Calu3 (cell line): ENCODE measurements at regions not wholly inside any gene's neighbourhood (a gene's known extent, or its start where the extent isn't known, plus 50 kb on each side); places are given as distances from the start of the nearest gene placed in this dataset.

Experiments used
- BruUV-seq: library from RNA; stranded (reverse); fragments of 400-500 nt; replicated peaks from 2 replicates; lab custom pipeline; 2021; lab: Mats Ljungman, UMichigan
- CTCF ChIA-PET: fragments of 300-600 bp; sonication (Branson Sonifier 250); formaldehyde crosslinking; loops from one replicate; lab custom pipeline; 2022; ENCODE audit warnings: antibody characterized with exemption; lab: Charles Lee
- DNase-seq: peaks from one replicate; pipeline ENCODE4 v3.0.0; 2022
- H3K27ac Mint-ChIP-seq: one replicate; pipeline ENCODE4 v1.8.0; 2022; ENCODE audit warnings: mixed read lengths; ENCODE audit not compliant: unreplicated experiment
- H3K27me3 Mint-ChIP-seq: one replicate; pipeline ENCODE4 v1.8.0; 2022; ENCODE audit warnings: mixed read lengths; ENCODE audit not compliant: unreplicated experiment
- H3K36me3 Mint-ChIP-seq: one replicate; pipeline ENCODE4 v1.8.0; 2022; ENCODE audit warnings: mild to moderate bottlenecking, moderate library complexity, mixed read lengths; ENCODE audit not compliant: insufficient read depth, unreplicated experiment
- H3K4me1 Mint-ChIP-seq: one replicate; pipeline ENCODE4 v1.8.0; 2022; ENCODE audit warnings: mild to moderate bottlenecking, low read depth, mixed read lengths; ENCODE audit not compliant: unreplicated experiment
- H3K4me3 Mint-ChIP-seq: one replicate; pipeline ENCODE4 v1.8.0; 2022; ENCODE audit warnings: mild to moderate bottlenecking, low read depth, moderate library complexity, mixed read lengths; ENCODE audit not compliant: unreplicated experiment
- H3K9me3 Mint-ChIP-seq: one replicate; pipeline ENCODE4 v1.8.0; 2022; ENCODE audit warnings: low read depth, mixed read lengths; ENCODE audit not compliant: unreplicated experiment
- CTCF ChIP-seq: fragments of 200-600 bp; IDR thresholded peaks from one replicate; pipeline ENCODE4 v1.8.0; 2022; ENCODE audit warnings: antibody characterized with exemption; ENCODE audit not compliant: unreplicated experiment
- intact Hi-C: fragments of 100-400 bp; cut with micrococcal nuclease; formaldehyde crosslinking; loops from one replicate; pipeline ENCODE4 v1.10.0; 2022; ENCODE audit not compliant: unreplicated experiment

- Mint-ChIP-seq H3K4me1 (no peaks in the 10 kb centered on the region), H3K27me3 (peaks cover 3% of the 10 kb centered on the region), H3K4me3 (no peak overlapping the region), H3K27ac (no peak overlapping the region), H3K36me3 (no peaks in the 10 kb centered on the region), H3K9me3 (peaks cover 4% of the 10 kb centered on the region)
- intact Hi-C loops = no loop called here
- no TSS peak for BruUV-seq
- DNase-seq = no peak
- TF ChIP-seq CTCF = no peak
- CTCF ChIA-PET = no interaction called here
Observed at GRCh38 chr20:52843425-52843824, 128.7 kb upstream of the TSHZ2 start.

- H3K27ac Mint-ChIP-seq = no peak overlapping the region
- peaks cover 2% of the 10 kb centered on the region for H3K9me3 Mint-ChIP-seq
- no peak for TF ChIP-seq CTCF
- intact Hi-C loops = no loop called here
- no peaks in the 10 kb centered on the region for H3K36me3 Mint-ChIP-seq
- H3K27me3 Mint-ChIP-seq = peaks cover 10% of the 10 kb centered on the region
- DNase-seq = no peak
- no peaks in the 10 kb centered on the region for H3K4me1 Mint-ChIP-seq
- BruUV-seq = no TSS peak
- no peak overlapping the region for H3K4me3 Mint-ChIP-seq
- CTCF ChIA-PET = no interaction called here
Observed at GRCh38 chr20:52841003-52841402, 131.2 kb upstream of the TSHZ2 start.

- no peak overlapping the region for H3K27ac Mint-ChIP-seq
- TF ChIP-seq CTCF = no peak
- no TSS peak for BruUV-seq
- intact Hi-C loops = no loop called here
- H3K27me3 Mint-ChIP-seq = peaks cover 10% of the 10 kb centered on the region
- H3K36me3 Mint-ChIP-seq = no peaks in the 10 kb centered on the region
- peaks cover 2% of the 10 kb centered on the region for H3K9me3 Mint-ChIP-seq
- CTCF ChIA-PET = interaction anchor here (0.7 kb wide), 1 partner anchor 351 kb away, joined by 3 read pairs; no protein-coding TSS in a partner anchor
- no peaks in the 10 kb centered on the region for H3K4me1 Mint-ChIP-seq
- no peak overlapping the region for H3K4me3 Mint-ChIP-seq
- DNase-seq = no peak
Observed at GRCh38 chr20:52840041-52840440, 132.1 kb upstream of the TSHZ2 start.

GRCh38 chr20:52838510-52839241 lies 133.5 kb upstream of the TSHZ2 start:
- Mint-ChIP-seq H3K27me3 (peaks cover 10% of the 10 kb centered on the region), H3K27ac (no peak overlapping the region), H3K9me3 (peaks cover 2% of the 10 kb centered on the region), H3K4me3 (no peak overlapping the region), H3K4me1 (no peaks in the 10 kb centered on the region), H3K36me3 (no peaks in the 10 kb centered on the region)
- DNase-seq = no peak
- intact Hi-C loops = no loop called here
- BruUV-seq = no TSS peak
- no peak for TF ChIP-seq CTCF
- CTCF ChIA-PET = no interaction called here
